NCI-H2171 (cell line): ENCODE measurements at regions not wholly inside any gene's neighbourhood (a gene's known extent, or its start where the extent isn't known, plus 50 kb on each side); places are given as distances from the start of the nearest gene placed in this dataset.
"Not testable (repeated sequence)": the region's sequence is repeated elsewhere in the genome, so short reads cannot be mapped to it uniquely, and the experiment has no call there.

Experiments used
- DNase-seq: peaks from one replicate; lab custom pipeline; 2025; lab: John Stamatoyannopoulos, UW

GRCh38 chr5:97936231-97936630, 753.2 kb upstream of the RIOK2 start:
- no peak for DNase-seq

GRCh38 chr5:97937846-97938245, 754.8 kb upstream of the RIOK2 start:
- DNase-seq, result no peak

GRCh38 chr5:97943036-97943435, 760.0 kb upstream of the RIOK2 start:
- DNase-seq, result no peak

GRCh38 chr5:97951139-97951538, 768.1 kb upstream of the RIOK2 start:
- no peak for DNase-seq

- no peak for DNase-seq
Measured at GRCh38 chr5:97955450-97955849, 772.4 kb upstream of the RIOK2 start.

- no peak for DNase-seq
Measured at GRCh38 chr5:97967292-97967691, 784.2 kb upstream of the RIOK2 start.

- DNase-seq, result no peak
Measured at GRCh38 chr5:97968346-97968745, 785.3 kb upstream of the RIOK2 start.

- no peak for DNase-seq
Measured at GRCh38 chr5:97979740-97980139, 793.7 kb upstream of the RGMB start.

GRCh38 chr5:97980291-97980690, 793.2 kb upstream of the RGMB start:
- DNase-seq, result no peak

- DNase-seq, result no peak
Measured at GRCh38 chr5:97986069-97986468, 787.4 kb upstream of the RGMB start.

- DNase-seq, result no peak
Measured at GRCh38 chr5:97991236-97991635, 782.2 kb upstream of the RGMB start.

- no peak for DNase-seq
Measured at GRCh38 chr5:97998941-97999340, 774.5 kb upstream of the RGMB start.

GRCh38 chr5:98004463-98004862, 769.0 kb upstream of the RGMB start:
- DNase-seq, result no peak

GRCh38 chr5:98016771-98017170, 756.7 kb upstream of the RGMB start:
- DNase-seq, result no peak

- not testable (repeated sequence) for DNase-seq
Measured at GRCh38 chr5:98030273-98030672, 743.2 kb upstream of the RGMB start.

GRCh38 chr5:98031036-98031435, 742.4 kb upstream of the RGMB start:
- not testable (repeated sequence) for DNase-seq

- no peak for DNase-seq
Measured at GRCh38 chr5:98031496-98031895, 742.0 kb upstream of the RGMB start.

- DNase-seq, result no peak
Measured at GRCh38 chr5:98031926-98032325, 741.5 kb upstream of the RGMB start.

- DNase-seq, result no peak
Measured at GRCh38 chr5:98041661-98042060, 731.8 kb upstream of the RGMB start.

- no peak for DNase-seq
Measured at GRCh38 chr5:98042521-98042920, 730.9 kb upstream of the RGMB start.

- DNase-seq, result no peak
Measured at GRCh38 chr5:98042961-98043360, 730.5 kb upstream of the RGMB start.

- no peak for DNase-seq
Measured at GRCh38 chr5:98050583-98050982, 722.9 kb upstream of the RGMB start.

GRCh38 chr5:98053170-98053569, 720.3 kb upstream of the RGMB start:
- no peak for DNase-seq

GRCh38 chr5:98060148-98060547, 713.3 kb upstream of the RGMB start:
- no peak for DNase-seq

- no peak for DNase-seq
Measured at GRCh38 chr5:98064118-98064685, 709.3 kb upstream of the RGMB start.
